22Rv1 (cell line): ENCODE measurements at regions not wholly inside any gene's neighbourhood (a gene's known extent, or its start where the extent isn't known, plus 50 kb on each side); places are given as distances from the start of the nearest gene placed in this dataset.

Experiments
- ZFX ChIP-seq: fragments of 450-650 bp; IDR thresholded peaks from 2 replicates; pipeline ENCODE4 v1.6.1; 2017; ENCODE audit warnings: antibody characterized with exemption, borderline replicate concordance
- TF ChIP-seq, protein P1 (sequence below): fragments of 450-650 bp; IDR thresholded peaks from 2 replicates; pipeline ENCODE4 v1.5.1; 2017; ENCODE audit warnings: mild to moderate bottlenecking

DNA sequence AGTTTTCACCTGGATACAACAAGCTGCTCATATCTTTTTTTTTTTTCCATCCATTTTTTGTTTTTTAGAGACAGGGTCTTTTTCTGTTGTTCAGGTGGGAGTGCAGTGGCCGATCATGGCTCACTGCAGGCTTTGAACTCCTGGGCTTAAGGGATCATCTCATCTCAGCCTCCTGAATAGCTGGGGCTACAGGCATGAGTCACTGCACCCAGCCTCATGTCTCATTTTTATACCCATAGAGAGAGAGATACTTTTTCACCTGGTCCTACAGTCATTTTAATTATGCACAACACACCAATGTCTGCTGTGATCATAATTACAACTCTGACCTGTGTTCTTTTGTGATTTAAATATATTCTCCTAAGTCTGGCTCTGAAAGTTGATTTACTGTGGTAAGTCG lies 84.4 kb downstream of the KIF4B start:
- TF ChIP-seq, protein P1, sequence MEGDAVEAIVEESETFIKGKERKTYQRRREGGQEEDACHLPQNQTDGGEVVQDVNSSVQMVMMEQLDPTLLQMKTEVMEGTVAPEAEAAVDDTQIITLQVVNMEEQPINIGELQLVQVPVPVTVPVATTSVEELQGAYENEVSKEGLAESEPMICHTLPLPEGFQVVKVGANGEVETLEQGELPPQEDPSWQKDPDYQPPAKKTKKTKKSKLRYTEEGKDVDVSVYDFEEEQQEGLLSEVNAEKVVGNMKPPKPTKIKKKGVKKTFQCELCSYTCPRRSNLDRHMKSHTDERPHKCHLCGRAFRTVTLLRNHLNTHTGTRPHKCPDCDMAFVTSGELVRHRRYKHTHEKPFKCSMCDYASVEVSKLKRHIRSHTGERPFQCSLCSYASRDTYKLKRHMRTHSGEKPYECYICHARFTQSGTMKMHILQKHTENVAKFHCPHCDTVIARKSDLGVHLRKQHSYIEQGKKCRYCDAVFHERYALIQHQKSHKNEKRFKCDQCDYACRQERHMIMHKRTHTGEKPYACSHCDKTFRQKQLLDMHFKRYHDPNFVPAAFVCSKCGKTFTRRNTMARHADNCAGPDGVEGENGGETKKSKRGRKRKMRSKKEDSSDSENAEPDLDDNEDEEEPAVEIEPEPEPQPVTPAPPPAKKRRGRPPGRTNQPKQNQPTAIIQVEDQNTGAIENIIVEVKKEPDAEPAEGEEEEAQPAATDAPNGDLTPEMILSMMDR = no peak
- no peak for TF ChIP-seq ZFX
